ENCODE measurements at regions not wholly inside any gene's neighbourhood (a gene's known extent, or its start where the extent isn't known, plus 50 kb on each side); places are given as distances from the start of the nearest gene placed in this dataset.

DNA sequence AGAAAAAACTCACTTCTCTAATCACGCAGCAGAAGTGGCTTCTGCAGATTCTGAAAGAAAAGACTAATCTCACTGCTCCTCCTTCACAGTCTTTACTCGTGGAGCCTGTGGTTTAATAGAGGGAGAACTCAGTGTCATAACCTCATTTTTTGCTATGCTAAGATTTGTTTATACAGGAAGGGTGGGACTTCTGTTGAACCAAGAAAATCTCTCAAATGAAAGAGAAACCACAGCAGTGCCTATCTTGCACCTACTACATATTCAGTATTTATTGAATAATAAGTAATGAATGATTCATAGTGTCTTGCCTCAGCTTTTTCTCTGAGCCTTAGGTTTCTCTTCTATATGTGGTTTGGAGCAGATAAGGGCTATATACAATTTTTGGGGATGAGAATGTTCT, 136.1 kb upstream of the DMAC1 start:
- no peak for DNase-seq

DNA sequence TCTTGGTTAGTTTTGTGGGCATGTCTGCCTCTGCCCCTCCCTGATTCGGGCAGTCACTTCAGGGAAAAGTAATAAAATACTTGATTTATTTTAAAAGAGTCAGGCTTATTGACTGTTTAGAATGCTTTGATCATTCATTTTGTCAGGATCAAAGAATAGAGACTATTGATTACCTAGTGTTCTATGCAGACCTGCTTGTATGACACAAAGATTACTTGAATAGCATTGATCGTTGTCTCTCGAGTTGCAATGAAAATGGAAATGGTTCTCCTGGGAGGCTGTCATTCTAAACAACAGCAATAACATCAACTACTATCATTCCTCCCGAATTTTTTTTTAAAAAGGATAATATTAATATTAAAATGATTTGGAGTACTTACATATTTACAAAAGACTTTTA, 133.2 kb upstream of the DMAC1 start:
- DNase-seq = no peak

DNA sequence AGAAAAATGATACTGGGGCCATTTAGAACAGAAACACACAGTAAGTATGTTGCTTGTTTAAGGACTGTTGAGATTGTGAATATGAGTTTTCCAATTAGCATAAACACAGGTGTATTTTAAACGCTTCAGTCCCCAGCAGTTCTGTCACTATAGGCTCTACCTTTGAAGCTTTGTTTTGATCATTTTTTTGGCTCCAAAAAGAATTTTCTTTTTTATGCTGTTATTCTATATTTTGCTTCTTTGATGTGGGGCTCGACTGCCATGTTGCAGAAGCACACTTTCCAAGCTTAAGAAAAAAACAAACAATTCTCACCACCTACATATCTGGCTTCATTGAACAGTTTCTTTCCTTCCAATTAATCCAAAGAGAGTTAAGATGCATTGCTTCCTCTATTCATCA, 131.0 kb upstream of the DMAC1 start:
- DNase-seq = no peak

DNA sequence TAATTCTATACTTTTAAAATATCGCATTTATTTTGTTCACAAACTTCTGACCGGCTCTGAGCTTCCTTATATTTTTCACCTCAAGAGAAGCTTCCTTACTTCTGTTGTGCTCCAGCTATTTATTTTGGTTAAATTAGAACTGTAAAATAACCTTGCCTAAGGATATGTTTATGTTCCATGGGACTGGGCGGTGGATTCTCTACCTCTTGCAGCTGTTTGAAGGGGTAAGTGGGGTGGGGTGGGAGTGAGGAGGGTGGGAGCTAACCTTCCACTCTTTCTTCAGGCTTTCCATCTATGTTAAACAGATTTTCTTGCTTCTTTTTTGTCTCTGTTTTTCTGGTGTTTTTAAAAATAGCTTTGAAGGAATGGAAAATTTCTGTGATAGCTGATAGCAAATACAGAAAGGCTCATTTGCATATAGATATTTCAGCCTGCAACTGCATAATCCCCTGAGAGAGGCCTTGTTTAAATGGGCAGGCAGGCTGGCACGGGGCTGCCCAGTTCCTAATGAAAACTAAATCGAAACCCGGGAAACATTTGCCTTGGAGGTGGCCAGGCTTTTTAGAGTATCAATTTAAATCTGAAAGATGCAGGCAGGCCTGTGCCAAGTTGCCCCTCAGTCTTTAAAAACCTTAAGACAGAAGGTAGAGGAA, 122.1 kb upstream of the DMAC1 start:
- no peak for DNase-seq

DNA sequence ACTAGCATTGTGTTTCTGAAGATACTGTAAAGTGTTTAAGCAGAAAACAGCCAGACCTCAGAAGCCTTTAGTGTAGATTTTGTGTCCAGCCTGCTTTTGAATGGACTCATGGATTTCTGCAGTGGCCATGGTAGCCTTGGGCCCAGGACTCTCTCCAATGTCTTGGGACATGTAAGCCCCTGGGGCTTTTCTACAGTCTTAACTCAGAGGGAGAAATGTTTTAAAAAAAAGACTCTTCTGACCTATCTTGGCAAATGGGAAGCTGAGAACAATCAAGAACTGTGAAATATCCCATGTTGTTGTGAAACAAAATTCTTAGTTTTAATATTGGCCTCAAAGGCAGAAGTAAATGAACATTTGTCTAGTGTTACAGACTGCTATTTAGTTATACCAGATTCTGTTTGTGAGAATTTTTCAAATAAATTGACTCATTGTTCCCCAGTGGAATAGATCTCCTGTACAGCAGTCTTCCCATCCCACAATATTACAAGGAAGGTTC, 112.5 kb upstream of the DMAC1 start:
- DNase-seq = no peak

DNA sequence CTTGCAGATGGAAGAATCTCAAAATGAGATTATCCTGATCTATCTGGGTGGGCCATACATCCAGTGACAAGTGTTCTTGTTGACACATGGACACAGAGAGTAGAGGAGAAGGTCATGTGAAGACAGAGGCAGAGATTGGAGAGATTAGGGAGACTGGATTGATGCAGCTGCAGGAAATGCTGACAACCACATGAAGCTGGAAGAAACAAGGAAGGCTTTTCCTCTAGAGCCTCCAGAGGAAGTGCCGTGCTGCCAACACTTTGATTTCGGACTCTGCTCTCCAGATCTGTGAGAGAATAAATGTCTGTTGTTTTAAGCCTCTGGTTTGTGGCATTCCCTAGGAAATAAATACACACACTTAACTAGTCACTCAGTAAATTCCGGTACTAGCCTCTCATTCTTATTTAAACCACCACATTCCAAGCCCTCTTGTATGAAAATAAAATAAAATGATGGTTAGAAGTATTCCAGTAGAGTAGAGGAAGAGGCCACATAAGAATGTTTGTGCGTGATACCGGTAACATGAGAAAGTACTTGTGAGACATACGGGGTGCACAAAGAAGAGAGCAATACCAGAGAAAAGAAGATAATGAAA, 110.9 kb upstream of the DMAC1 start:
- DNase-seq = no peak

DNA sequence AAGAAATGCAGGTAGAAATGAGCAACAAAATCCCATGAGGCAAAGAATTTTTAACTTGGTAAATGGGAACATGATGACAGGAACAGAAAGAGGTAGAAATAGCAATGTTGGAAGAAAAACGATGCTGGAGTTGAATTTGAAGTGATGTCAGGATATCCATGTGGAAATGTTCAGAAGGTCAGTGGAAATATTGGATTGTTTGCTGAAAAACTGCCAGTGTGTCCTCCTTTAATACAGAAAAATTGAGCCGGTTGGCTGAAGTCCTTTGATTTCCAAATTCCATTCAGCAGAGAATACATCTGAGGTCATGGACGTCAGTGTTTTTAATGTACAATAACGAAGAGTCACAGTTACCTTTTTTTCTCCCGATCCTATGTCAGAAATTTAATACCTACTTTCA, 110.0 kb upstream of the DMAC1 start:
- no peak for DNase-seq

DNA sequence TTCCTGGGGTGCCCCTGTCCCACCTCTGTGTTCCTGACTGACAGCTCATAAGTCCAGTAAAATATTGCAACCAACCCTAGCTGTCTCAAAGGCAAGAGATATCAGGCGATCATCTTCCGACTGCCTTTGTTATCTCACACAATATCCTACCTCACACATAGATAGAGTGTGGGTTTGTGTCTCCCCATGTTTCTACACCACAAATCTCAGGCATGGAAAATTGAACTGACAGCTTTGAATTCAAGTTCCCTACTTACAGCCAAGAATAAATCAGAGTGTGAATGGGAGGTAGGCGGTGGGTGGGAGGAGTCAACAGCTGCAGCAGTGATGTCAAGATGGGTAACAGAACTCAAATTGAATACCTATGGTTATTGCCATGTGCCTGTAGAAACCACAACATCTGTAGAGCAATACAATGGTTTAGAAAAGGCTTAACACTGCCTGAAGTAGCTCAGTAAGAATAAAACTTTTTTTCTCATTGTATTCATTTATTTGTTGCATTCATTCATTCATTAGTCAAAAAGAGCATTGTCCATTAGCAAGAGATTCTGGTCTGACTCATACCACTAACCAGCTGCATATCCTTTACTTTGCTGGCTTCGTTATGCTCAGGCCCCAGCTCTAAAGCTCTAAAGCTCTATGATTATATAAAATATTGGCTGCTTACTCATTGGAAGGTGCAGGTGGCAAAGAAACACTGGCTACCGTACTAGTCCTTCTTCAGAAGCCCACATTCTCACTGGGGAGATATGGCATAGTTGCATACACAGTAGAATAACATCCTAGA, 108.2 kb upstream of the DMAC1 start:
- no peak for DNase-seq

DNA sequence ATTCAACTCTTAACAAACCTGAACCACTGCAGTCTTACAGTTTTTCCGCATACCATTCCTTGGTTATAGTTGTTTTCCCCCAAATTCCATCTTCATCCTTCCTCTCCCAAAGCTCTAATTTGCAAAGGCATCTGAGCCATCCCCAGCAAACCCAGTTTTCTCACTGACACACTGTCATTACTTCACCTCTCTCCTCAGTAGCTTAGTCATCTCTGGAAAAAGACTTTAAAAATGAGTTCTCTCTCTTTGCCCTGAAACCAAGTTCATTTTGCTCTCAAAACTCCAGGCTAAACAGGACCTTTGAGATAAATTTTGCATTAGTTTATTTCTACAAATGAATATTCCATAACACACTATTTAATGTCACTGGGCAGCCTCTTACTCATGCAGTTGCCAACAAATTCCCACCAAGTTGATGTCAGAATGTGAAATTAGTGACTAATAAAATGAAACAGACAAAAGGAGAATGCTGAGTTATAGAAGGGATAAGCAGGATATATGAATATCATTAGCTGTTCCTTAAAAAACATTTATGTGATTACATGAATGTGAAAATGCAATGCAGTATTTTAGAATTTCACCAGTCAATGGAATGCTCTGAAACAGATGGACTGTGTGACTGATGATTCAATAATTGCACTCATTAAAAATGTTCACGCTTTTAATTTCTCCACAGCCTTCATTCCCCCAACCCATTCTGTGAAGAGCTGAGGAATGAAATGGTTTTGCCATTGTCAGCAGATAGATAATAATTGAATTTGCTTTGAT, 107.4 kb upstream of the DMAC1 start:
- DNase-seq = no peak

DNA sequence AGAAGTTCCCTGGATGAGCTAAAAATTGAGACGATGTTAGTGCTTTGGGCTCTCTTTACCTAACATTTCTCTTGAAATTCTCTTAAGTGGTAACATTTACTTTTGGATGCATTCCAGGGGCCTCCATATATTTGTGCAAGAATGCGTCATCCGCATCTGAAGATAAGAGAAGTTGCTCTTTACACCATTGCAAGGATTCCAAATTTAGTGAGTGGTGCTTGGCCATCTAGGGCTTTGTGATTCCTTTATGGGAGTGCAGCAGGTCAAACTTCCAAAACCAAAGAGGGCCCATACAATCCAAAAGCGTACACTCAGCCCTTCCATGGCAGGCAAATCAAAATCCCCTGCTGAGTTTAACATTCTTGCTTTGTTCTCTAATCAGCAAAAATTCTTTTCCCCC, 102.0 kb upstream of the DMAC1 start:
- peak; percentile 8 for DNase-seq

DNA sequence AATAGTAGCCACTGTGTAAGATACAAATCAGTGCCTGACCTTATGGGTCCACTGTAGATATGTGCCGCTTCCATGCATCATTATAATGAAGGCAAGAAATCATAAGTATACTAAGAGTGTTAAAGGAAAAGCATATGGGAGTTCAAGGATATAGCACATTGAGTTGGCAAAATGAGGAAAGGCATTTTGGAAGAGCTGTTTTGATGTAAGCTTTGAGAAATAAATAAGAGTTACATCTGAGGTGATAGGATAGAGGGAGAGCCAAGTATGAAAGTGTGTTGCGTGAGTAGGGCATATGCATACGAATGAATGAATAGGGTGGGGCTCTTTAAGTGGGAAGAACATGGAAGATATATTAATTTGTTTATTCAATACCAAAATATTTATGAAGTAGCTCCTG, 101.0 kb upstream of the DMAC1 start:
- no peak for DNase-seq

DNA sequence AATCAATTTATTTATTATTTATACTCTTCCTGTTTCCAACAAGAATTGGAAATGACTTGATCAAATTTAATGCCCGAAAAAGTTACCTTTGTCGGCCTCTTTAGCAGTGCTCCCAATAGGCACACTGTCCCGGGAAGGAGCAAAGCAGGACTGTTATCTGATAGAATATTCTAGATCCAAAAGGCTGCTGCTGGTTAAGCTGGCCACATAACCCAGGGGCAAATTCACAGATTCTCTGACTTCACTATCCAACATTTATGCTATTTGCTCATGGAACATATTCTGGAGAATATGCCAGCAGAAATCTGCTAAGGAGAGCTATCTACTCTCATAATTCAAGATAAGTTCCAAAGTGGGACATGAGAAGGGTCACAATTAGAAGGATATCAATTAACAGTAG, 100.2 kb upstream of the DMAC1 start:
- no peak for DNase-seq

DNA sequence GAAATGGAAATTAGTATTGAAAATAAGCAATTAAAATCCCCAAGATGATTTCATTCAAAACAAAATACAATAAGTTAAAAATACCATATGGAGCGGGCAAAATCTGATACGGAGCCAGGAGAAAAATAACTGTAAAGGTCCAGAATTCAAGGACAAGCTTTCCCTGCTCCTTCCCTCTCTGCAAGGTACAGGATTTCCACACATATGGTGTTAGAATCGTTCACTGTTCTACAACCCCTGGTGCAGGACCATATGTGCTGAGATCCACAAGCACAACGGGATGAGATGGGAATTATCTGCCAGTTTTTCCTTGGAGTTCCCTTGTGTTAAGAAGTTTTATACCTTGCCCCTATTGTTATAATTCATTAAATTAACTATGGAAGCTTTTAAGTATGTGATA, 94.7 kb upstream of the DMAC1 start:
- no peak for DNase-seq

DNA sequence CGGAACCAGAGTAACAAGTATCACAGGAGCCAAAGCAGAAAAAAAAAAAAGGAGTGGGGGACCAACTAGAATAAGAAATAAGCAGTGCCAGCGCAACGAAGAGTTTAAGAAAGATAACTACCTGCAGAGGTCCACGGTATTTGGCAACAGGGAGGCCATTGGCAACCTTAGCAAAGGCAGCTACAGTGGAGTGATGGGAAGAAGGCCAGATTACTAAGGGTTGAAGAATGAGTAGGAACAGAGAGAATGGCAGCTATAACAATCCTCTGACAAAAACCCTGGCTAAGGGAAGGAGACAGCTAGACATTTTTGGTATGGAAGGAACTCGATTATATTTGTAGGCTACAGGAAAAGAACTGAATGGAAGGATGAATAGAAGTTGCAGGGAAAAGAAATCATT, 93.4 kb upstream of the DMAC1 start:
- DNase-seq = no peak

DNA sequence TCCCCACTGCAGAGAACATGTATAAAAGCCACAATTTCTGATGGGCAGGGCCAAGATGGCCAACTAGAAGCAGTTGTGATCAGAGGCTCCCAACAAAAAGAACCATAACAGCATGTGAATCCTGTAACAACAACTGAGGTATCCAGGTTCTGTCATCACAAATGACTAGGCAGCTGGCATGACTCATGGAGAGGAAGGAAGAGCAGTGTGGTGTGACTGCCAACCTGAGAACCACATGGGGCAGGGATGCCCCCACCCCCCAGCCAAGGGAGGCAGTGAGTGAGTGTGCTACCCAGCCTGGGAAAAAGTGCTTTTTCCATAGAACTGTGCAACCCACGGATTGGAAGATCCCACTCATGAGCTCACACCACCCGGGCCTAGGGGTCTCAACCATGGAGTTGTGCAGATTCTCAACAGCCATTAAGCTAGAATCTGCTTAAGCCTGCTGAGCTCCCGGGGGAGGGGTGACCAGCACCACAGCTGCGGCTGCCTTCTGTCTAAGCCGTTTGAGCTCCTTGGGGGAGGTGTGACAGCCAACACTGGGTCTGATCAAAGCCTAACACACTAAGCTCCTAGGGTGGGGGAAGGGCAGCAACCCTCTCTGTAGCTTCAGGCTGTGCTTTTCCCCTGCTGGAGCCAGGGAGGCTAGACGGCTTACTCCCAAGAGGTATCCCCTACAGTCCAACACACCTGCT, 80.1 kb upstream of the DMAC1 start:
- DNase-seq = no peak

DNA sequence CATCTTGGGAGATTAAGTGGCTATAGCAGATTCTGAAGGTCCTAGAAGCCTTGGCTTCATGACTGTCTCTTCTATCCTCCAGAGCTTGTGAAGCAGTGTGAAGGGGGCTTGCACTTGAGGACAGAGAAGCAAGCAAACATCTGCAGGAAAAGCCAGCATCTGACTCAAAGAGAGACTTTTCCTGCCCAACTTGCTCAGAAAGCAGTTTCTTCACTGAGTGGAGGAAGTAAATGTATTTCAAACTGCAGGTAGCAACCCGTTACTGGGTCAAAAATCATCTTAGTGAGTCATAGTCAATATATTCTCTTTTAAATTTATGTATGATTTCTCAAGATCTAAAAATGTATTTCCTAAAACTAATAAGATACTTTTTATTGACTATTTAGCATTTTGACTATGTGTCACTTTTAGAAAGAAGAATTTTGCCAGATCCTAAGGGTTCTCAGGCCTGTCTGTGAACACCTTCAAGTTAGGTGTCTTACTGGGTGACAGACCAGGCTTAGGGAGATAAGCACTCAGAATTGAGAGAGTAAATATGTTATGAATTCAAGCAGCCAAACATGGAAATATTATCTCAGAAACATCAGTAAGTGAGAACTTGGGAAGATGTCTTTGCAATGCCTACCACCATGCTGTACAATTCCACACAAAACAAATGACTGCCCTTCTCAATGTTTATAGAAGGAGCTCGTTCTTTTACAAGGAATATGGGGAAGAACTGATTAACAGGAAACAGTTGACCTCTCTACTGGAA, 72.6 kb upstream of the DMAC1 start:
- no peak for DNase-seq

DNA sequence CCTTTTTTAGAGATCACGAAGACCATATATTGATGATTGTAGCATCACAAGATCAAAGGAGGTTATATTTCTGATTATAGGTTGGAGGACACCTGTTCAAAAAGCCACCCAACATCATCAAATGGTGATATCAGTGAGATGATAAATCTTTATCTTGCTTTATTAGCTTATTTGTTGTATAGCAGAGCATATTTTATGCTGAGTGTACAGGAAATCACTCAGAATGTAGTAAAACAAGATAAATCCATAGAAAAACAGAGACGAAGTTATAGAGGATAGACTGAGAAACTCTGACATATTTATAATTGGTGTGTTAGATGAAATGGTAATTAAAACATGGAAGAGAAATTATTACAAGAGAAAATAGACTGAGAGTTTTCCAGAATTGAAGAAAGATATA, 69.8 kb upstream of the DMAC1 start:
- DNase-seq = no peak

DNA sequence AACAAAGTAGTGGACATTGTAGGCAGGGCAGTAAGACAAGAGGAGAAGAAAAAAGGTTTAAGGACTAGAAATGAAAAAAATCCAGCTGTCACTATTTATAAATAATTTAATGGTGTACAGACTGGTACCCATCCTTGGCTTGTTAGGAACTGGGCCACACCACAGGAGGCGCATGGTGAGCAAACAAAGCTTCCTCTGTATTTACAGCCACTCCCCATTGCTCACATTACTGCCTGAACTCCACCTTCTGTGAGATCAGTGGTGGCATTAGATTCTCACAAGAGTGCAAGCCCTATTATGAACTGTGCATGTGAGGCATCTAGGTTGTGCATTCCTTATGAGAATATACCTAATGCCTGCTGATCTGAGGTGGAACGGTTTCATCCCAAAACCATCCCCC, 62.6 kb upstream of the DMAC1 start:
- no peak for DNase-seq

DNA sequence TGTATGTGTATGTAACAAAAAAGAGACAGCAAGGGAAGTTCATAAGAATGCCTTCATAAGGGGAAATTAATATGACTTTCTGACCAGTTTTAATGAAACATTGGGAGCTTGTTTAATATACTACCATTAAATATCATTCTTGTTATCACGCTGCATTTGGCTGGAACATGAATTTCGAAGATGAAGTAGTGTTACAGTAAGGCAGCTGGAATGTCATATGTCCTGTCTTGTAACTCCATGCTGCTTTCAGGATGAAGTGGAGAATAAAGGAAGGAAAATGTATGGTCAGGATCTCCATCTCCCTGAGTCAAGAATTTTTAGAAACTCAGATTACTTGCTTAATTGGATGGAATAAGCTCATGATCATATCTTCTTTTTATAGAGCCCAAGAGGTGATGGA, 61.5 kb upstream of the DMAC1 start:
- DNase-seq = no peak

DNA sequence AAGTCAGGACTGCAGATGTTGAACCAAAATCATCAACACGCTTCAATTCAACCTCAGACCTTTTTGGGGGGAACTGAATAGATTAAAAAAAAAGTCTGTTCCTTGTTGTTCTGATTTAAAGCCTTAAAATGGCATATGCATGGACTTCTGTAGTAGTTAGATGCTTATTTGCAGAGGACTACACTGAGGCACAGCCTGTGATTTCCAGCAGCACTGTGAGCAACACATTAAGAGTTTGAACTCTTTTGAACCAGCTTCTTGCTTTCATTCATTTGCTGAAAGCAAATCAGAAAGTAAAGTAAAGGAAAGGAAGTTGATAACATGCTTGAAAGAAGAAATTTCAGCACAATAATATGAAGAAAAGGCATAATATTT, 60.7 kb upstream of the DMAC1 start:
- no peak for DNase-seq

DNA sequence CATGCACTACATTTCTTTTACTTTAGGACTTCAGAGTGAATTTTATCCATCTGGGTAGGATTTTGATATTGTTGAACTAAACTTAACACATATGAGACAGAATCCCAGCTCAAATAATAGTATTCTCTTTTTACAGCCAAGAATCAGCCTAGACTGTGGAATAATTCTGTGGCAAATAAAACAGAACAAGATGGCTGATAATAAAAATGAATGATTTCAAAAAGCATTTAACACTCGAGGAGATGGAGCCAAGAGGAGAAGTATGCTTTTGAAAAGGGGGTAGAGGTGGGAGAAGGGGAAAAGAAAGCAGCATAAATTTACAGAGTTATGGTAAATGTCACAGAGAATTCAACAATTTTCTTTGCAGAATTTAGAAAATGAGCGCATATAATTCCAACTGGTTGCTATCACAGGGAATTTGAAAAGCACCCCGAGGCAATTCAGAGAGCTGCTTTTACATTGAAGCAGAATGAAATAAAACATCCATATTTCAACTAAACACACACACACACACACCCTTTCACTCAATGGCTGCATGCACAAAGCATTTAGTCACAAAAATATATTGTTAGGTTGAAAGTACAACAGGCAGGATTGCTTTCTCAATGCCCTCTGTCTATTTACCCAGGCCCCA, 60.2 kb upstream of the DMAC1 start:
- no peak for DNase-seq

DNA sequence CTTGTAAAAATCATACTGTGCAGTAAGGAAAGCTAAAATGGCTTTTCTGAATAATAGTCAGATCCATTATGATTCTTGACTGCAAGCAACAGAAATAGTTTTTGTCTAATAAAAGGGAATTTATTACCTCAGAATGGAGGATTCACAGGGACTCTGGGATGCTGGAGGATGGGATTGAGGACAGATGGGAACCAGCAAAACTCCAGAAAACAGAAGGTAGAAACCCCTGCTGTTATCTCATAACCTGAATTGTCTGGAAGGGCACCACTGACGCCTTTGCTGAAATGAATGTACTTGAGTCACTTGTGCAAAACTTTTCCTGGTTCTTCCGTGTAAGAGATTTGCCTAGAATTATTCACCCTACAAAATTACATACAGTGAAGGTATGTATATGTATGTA, 58.6 kb upstream of the DMAC1 start:
- no peak for DNase-seq

Data from DMS79 treated with DMSO at 0.1 percent for 48 hours (cell line).